SK-N-SH treated with all-trans-retinoic acid at 6 μM for 48 hours (cell line): ENCODE measurements at regions not wholly inside any gene's neighbourhood (a gene's known extent, or its start where the extent isn't known, plus 50 kb on each side); places are given as distances from the start of the nearest gene placed in this dataset.
"Not testable (repeated sequence)": the region's sequence is repeated elsewhere in the genome, so short reads cannot be mapped to it uniquely, and the experiment has no call there.

Experiments used
- ATAC-seq: fragments of 200-7000 bp; cut with Tn5 transposase; 3 replicates; pipeline ENCODE4 v1.9.1; 2020; ENCODE audit warnings: mild to moderate bottlenecking, moderate library complexity
- BACH2 ChIP-seq: fragments of 250-450 bp; sonication (Bioruptor Pico); IDR thresholded peaks from 2 replicates; pipeline ENCODE4 v1.9.0; 2021; ENCODE audit warnings: mild to moderate bottlenecking, borderline replicate concordance
- CSDC2 ChIP-seq: fragments of 250-450 bp; sonication (Bioruptor Pico); IDR thresholded peaks from 2 replicates; pipeline ENCODE4 v1.5.0; 2020; ENCODE audit warnings: mild to moderate bottlenecking, moderate library complexity
- ESRRG ChIP-seq: fragments of 250-450 bp; sonication (Bioruptor Pico); IDR thresholded peaks from 2 replicates; pipeline ENCODE4 v1.6.1; 2021; ENCODE audit warnings: mild to moderate bottlenecking
- RARB ChIP-seq: fragments of 250-450 bp; sonication (Bioruptor Pico); IDR thresholded peaks from 2 replicates; pipeline ENCODE4 v1.8.0; 2021; ENCODE audit warnings: mild to moderate bottlenecking, moderate library complexity
- TCF4 ChIP-seq: fragments of 250-450 bp; sonication (Bioruptor Pico); IDR thresholded peaks from 2 replicates; pipeline ENCODE4 v1.8.0; 2021; ENCODE audit warnings: mild to moderate bottlenecking, moderate library complexity, borderline replicate concordance
- ZC3H10 ChIP-seq: fragments of 250-450 bp; sonication (Bioruptor Pico); IDR thresholded peaks from 2 replicates; pipeline ENCODE4 v1.5.1; 2021; ENCODE audit warnings: mild to moderate bottlenecking, moderate library complexity
- ZFP3 ChIP-seq: fragments of 250-450 bp; sonication (Bioruptor Pico); IDR thresholded peaks from 2 replicates; pipeline ENCODE4 v1.5.0; 2020; ENCODE audit warnings: mild to moderate bottlenecking, moderate library complexity
- ZNF565 ChIP-seq: fragments of 450-650 bp; formaldehyde crosslinking; conservative IDR thresholded peaks from 2 replicates; pipeline ENCODE4 v1.5.0; 2020; ENCODE audit warnings: low read depth, mild to moderate bottlenecking, moderate library complexity
- ZNF70 ChIP-seq: fragments of 450-650 bp; formaldehyde crosslinking; IDR thresholded peaks from 2 replicates; pipeline ENCODE4 v1.5.0; 2020; ENCODE audit warnings: mild to moderate bottlenecking, moderate library complexity
- ZNF8 ChIP-seq: fragments of 450-650 bp; formaldehyde crosslinking; IDR thresholded peaks from 2 replicates; pipeline ENCODE4 v1.5.0; 2020; ENCODE audit warnings: mild to moderate bottlenecking, moderate library complexity
- TF ChIP-seq, protein P1 (sequence below): fragments of 250-450 bp; sonication (Bioruptor Pico); IDR thresholded peaks from 2 replicates; pipeline ENCODE4 v1.8.0; 2021; ENCODE audit warnings: low read depth, mild to moderate bottlenecking, moderate library complexity, borderline replicate concordance
- TF ChIP-seq, protein P2 (sequence below): fragments of 250-450 bp; sonication (Bioruptor Pico); IDR thresholded peaks from 2 replicates; pipeline ENCODE4 v1.5.0; 2020; ENCODE audit warnings: mild to moderate bottlenecking, moderate library complexity
- TF ChIP-seq, protein P3 (sequence below): fragments of 250-450 bp; sonication (Bioruptor Pico); IDR thresholded peaks from 2 replicates; pipeline ENCODE4 v1.5.1; 2020; ENCODE audit warnings: low read depth, mild to moderate bottlenecking, moderate library complexity

DNA sequence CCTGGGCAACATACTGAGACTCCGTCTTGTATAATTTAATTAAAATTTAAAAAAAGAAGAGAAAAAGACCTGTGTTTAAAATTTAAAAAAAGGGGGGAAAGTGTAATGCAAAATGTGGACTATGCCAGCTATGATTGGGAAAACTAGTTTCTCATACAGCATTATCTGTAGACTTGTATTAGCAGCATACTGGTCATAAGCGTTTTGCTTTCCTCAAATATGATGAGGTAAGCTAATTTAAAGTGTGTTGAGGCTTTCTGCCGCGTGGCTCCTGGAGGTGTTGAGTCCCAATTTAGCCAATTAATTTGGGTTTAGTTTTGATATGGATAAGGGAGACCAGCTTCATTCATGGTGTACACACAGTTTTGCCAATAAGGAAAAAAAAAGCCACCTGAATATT, 640.2 kb downstream of the GOLGA6L6 start:
- ATAC-seq, result not testable (repeated sequence)

DNA sequence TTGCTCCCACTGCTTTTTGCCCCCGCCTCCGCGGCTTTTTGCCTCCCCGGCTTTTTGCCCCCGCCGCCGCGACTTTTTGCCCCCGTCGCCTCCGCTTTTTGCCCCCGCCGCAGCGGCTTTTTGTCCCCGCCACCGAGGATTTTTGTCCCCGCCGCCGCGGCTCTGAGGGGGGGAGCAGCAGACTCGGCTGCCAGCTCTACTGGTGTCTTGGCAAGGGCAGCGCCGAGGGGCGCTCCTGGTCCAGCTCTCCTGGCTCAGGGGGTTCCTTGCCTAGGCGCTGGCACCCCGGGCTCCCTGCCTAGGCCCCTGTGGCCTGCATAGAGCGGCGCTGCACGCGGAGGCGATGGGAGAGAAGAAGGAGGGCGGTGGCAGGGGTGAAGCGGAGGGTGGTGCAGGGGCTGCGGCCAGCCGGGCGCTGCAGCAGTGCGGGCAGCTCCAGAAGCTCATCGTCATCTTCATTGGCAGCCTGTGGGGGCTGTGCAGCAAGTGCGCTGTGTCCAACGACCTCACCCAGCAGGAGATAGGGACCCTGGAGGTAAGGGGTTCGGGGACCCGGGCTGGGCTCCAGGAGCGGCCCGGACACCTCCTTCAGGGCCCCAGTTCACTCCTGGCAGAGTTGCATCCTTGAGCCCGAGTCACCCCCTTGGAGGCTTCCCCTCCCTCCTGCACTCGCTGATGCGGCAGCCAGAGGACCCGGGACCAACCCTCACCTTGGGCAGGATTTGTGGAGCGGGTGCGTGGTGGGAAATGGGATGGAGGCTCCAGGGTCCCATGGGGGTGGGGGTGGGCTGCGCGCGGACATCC, 642.4 kb downstream of the GOLGA6L6 start:
- no peak for ATAC-seq
- TF ChIP-seq CSDC2 (CRISPR knock-in tag) (no peak), ZNF565 (no peak), BACH2 (CRISPR knock-in tag) (no peak), TCF4 (CRISPR knock-in tag) (no peak), ZNF70 (CRISPR knock-in tag) (no peak), ZC3H10 (CRISPR knock-in tag) (no peak), ZFP3 (no peak), RARB (CRISPR knock-in tag) (no peak), ESRRG (CRISPR knock-in tag) (no peak), ZNF8 (CRISPR knock-in tag) (no peak)
- TF ChIP-seq, protein P1, sequence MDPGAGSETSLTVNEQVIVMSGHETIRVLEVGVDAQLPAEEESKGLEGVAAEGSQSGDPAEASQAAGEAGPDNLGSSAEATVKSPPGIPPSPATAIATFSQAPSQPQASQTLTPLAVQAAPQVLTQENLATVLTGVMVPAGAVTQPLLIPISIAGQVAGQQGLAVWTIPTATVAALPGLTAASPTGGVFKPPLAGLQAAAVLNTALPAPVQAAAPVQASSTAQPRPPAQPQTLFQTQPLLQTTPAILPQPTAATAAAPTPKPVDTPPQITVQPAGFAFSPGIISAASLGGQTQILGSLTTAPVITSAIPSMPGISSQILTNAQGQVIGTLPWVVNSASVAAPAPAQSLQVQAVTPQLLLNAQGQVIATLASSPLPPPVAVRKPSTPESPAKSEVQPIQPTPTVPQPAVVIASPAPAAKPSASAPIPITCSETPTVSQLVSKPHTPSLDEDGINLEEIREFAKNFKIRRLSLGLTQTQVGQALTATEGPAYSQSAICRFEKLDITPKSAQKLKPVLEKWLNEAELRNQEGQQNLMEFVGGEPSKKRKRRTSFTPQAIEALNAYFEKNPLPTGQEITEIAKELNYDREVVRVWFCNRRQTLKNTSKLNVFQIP (CRISPR knock-in tag), result no peak
- TF ChIP-seq, protein P2, sequence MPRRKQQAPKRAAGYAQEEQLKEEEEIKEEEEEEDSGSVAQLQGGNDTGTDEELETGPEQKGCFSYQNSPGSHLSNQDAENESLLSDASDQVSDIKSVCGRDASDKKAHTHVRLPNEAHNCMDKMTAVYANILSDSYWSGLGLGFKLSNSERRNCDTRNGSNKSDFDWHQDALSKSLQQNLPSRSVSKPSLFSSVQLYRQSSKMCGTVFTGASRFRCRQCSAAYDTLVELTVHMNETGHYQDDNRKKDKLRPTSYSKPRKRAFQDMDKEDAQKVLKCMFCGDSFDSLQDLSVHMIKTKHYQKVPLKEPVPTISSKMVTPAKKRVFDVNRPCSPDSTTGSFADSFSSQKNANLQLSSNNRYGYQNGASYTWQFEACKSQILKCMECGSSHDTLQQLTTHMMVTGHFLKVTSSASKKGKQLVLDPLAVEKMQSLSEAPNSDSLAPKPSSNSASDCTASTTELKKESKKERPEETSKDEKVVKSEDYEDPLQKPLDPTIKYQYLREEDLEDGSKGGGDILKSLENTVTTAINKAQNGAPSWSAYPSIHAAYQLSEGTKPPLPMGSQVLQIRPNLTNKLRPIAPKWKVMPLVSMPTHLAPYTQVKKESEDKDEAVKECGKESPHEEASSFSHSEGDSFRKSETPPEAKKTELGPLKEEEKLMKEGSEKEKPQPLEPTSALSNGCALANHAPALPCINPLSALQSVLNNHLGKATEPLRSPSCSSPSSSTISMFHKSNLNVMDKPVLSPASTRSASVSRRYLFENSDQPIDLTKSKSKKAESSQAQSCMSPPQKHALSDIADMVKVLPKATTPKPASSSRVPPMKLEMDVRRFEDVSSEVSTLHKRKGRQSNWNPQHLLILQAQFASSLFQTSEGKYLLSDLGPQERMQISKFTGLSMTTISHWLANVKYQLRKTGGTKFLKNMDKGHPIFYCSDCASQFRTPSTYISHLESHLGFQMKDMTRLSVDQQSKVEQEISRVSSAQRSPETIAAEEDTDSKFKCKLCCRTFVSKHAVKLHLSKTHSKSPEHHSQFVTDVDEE (CRISPR knock-in tag), result no peak
- TF ChIP-seq, protein P3, sequence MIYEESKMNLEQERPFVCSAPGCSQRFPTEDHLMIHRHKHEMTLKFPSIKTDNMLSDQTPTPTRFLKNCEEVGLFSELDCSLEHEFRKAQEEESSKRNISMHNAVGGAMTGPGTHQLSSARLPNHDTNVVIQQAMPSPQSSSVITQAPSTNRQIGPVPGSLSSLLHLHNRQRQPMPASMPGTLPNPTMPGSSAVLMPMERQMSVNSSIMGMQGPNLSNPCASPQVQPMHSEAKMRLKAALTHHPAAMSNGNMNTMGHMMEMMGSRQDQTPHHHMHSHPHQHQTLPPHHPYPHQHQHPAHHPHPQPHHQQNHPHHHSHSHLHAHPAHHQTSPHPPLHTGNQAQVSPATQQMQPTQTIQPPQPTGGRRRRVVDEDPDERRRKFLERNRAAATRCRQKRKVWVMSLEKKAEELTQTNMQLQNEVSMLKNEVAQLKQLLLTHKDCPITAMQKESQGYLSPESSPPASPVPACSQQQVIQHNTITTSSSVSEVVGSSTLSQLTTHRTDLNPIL (CRISPR knock-in tag), result no peak

DNA sequence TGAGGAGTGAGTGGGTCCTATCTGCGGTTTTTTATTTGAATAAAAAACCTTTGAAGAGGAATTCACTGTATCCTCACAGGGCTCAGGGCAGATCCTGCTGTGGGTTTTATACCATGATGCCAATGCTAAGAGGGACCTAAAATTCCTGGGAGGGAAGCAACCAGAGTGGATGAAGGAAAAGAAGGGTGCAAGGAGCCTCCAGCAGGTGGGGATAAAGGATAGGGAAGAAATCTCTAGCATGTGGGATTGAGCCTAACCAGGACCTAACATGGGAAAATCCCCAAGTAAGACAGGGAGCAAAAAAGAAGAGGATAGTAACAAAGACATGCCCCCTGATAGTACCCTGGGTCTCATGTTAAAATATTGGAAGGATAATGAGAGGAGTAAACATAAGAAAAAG, 652.8 kb downstream of the GOLGA6L6 start:
- not testable (repeated sequence) for ATAC-seq

DNA sequence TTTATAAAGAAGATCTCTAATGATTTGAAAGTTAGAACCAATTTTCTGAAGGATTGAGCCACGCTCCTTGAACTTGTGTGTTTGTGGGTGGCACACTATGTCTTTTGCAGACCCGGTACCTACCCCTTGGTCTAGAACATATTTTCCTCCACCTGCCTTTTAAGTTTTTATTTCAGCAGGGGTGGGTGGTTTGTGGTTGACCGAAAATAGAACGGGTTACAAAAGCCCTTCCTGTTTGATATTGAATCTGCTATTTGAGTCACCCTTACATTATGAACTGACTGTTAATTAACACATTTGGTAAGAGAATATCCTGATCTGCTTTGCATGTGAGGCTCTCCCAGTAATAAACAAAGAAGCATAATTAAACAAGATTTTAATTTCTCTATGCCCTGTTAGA, 697.5 kb downstream of the GOLGA6L6 start:
- not testable (repeated sequence) for ATAC-seq
